Karpas-422 (cell line): ENCODE measurements at regions not wholly inside any gene's neighbourhood (a gene's known extent, or its start where the extent isn't known, plus 50 kb on each side); places are given as distances from the start of the nearest gene placed in this dataset.

Experiments used
- DNase-seq: peaks from one replicate; pipeline ENCODE4 v3.0.0-alpha.2; 2015
- H2AFZ ChIP-seq: fragments of 200-600 bp; sonication (generic); 2 replicates; pipeline ENCODE4 v1.6.1; 2014; ENCODE audit warnings: antibody characterized with exemption, low read length, mixed read lengths
- H3K27ac ChIP-seq: fragments of 200-600 bp; sonication (generic); 2 replicates; pipeline ENCODE4 v1.5.1; 2014; ENCODE audit warnings: mild to moderate bottlenecking, low read length, moderate library complexity
- H3K27me3 ChIP-seq: fragments of 200-600 bp; sonication (generic); 2 replicates; pipeline ENCODE4 v1.6.1; 2014; ENCODE audit warnings: low read length, mixed read lengths
- H3K36me3 ChIP-seq: fragments of 200-600 bp; sonication (generic); 2 replicates; pipeline ENCODE4 v1.6.1; 2014; ENCODE audit warnings: low read length, mixed read lengths; ENCODE audit not compliant: insufficient read depth
- H3K4me1 ChIP-seq: fragments of 200-600 bp; sonication (generic); 2 replicates; pipeline ENCODE4 v1.6.1; 2014; ENCODE audit warnings: mild to moderate bottlenecking, low read length, mixed read lengths
- H3K4me2 ChIP-seq: fragments of 200-600 bp; sonication (generic); 2 replicates; pipeline ENCODE4 v1.6.1; 2014; ENCODE audit warnings: low read length, low read depth, mild to moderate bottlenecking; ENCODE audit not compliant: poor library complexity, severe bottlenecking
- H3K4me3 ChIP-seq: fragments of 200-600 bp; sonication (generic); 2 replicates; pipeline ENCODE4 v1.5.1; 2014; ENCODE audit warnings: mild to moderate bottlenecking, antibody characterized with exemption, low read length, mixed read lengths
- H3K79me2 ChIP-seq: fragments of 200-600 bp; sonication (generic); 2 replicates; pipeline ENCODE4 v1.6.1; 2014; ENCODE audit warnings: mild to moderate bottlenecking, low read length, mixed read lengths
- H3K9ac ChIP-seq: fragments of 200-600 bp; sonication (generic); 2 replicates; pipeline ENCODE4 v1.6.0; 2014; ENCODE audit warnings: low read length
- H3K9me2 ChIP-seq: fragments of 200-600 bp; sonication (generic), shearing (Covaris generic); replicated peaks from 2 replicates; pipeline ENCODE4 v1.6.0; 2014; ENCODE audit warnings: mild to moderate bottlenecking, low read length, moderate library complexity; ENCODE audit not compliant: insufficient read depth
- H3K9me3 ChIP-seq: fragments of 300-700, 200-600 bp; sonication (generic); 2 replicates; pipeline ENCODE4 v1.6.1; 2014; ENCODE audit warnings: low read length, mixed read lengths
- H4K20me1 ChIP-seq: fragments of 200-600 bp; sonication (generic); 2 replicates; pipeline ENCODE4 v1.6.1; 2014; ENCODE audit warnings: mild to moderate bottlenecking, antibody characterized with exemption, low read length, low read depth; ENCODE audit not compliant: insufficient read depth

DNA sequence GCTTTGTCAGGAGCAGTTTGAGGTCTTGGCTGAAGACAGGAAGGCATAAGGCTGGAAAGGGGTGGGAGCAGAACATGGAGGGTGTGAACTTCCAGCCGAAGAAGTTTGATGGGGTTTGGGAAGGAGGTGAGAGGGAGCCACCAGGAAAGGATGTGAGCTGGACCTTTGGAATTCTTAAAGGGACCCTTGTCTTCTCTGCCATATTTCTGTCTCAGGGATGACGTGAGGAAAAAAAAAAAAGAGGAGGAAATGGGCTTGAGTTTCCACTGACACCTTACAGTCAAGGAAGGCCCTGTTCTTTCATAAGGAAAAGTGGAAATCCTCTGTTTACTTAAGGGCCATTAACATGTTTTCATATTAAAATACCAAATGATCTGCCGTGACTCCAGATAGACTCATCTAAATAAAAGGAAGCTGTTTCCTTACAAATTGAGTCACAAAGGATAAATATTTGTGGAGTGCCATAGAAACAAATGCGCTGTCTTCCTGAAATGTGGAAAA, 132.1 kb downstream of the PALM2AKAP2 start:
- H3K4me2 ChIP-seq = no peak overlapping the region
- H3K36me3 ChIP-seq = no peaks in the 10 kb centered on the region
- H2AFZ ChIP-seq = no peak overlapping the region

DNA sequence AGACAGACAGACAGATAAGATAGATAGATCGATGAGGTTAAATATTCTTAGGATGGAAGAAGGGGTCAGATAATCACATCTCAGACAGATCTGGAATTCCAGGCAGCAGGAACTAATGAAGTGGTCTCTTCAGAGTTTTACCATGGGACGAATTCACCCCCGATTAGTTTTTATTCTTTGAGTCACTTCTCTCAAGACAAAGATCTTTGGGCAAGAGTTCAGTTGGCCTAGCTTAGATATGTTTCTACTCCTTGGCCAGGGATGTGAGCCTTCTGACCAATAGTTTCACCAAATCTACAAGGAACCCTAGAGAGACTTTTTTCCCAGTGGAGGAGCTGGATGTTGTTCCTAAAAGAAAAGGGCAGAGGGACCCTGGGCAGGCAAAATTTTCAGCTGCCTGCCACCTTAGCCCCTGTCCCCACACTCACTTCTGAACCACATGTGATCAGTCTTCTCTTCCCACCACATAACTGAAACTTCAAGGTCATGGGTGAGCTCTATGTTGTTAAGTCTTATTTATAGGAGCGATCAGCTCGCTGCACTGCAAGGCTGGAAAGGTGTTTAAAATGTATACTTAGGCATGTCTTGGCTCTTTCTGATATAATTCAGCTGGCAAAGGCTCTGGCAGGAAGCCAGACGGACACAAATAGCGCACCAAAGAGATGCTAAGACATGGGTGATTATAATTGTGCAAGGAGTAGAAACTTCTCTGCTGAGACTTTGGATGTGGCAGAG, 132.9 kb downstream of the PALM2AKAP2 start:
- Histone ChIP-seq H4K20me1 (no peaks in the 10 kb centered on the region), H3K27ac (no peak overlapping the region), H3K36me3 (no peaks in the 10 kb centered on the region), H3K4me1 (peaks cover 17% of the 10 kb centered on the region), H3K4me2 (no peak overlapping the region), H3K9ac (no peak overlapping the region), H3K79me2 (no peaks in the 10 kb centered on the region), H2AFZ (no peak overlapping the region), H3K27me3 (no peaks in the 10 kb centered on the region), H3K9me2 (no peaks in the 10 kb centered on the region), H3K9me3 (no peaks in the 10 kb centered on the region), H3K4me3 (no peak overlapping the region)
- no peak for DNase-seq

More for the DNA sequence above, 132.1 kb downstream of the PALM2AKAP2 start:
- H3K27ac ChIP-seq = no peak overlapping the region
- H3K9ac ChIP-seq = no peak overlapping the region
- no peaks in the 10 kb centered on the region for H3K9me3 ChIP-seq
- H3K27me3 ChIP-seq = no peaks in the 10 kb centered on the region
- no peak for DNase-seq
- no peaks in the 10 kb centered on the region for H3K79me2 ChIP-seq
- no peaks in the 10 kb centered on the region for H3K9me2 ChIP-seq
- peaks cover 23% of the 10 kb centered on the region for H3K4me1 ChIP-seq
- no peak overlapping the region for H3K4me3 ChIP-seq
- H4K20me1 ChIP-seq = no peaks in the 10 kb centered on the region

GRCh38 chr9:109913461-109913810, 133.4 kb downstream of the PALM2AKAP2 start:
- Histone ChIP-seq H3K9me3 (no peaks in the 10 kb centered on the region), H2AFZ (no peak overlapping the region), H3K9ac (no peak overlapping the region), H3K36me3 (no peaks in the 10 kb centered on the region), H3K4me2 (no peak overlapping the region), H4K20me1 (no peaks in the 10 kb centered on the region), H3K4me3 (no peak overlapping the region), H3K27ac (no peak overlapping the region), H3K9me2 (no peaks in the 10 kb centered on the region), H3K4me1 (peaks cover 21% of the 10 kb centered on the region), H3K27me3 (no peaks in the 10 kb centered on the region), H3K79me2 (no peaks in the 10 kb centered on the region)
- no peak for DNase-seq

GRCh38 chr9:109914280-109915027, 134.5 kb downstream of the PALM2AKAP2 start:
- H3K9me3 ChIP-seq = no peaks in the 10 kb centered on the region
- no peaks in the 10 kb centered on the region for H3K36me3 ChIP-seq
- no peaks in the 10 kb centered on the region for H3K9me2 ChIP-seq
- H3K27ac ChIP-seq = no peak overlapping the region
- no peaks in the 10 kb centered on the region for H4K20me1 ChIP-seq
- no peaks in the 10 kb centered on the region for H3K27me3 ChIP-seq
- no peaks in the 10 kb centered on the region for H3K79me2 ChIP-seq
- no peak overlapping the region for H3K9ac ChIP-seq
- peaks cover 28% of the 10 kb centered on the region for H3K4me1 ChIP-seq
- DNase-seq = peak; percentile 46
- no peak overlapping the region; the same call in 1 of the 2 replicates for H2AFZ ChIP-seq
- peak overlapping the region; percentile 20 for H3K4me2 ChIP-seq
- no peak overlapping the region for H3K4me3 ChIP-seq

GRCh38 chr9:109916316-109916715, 136.3 kb downstream of the PALM2AKAP2 start:
- Histone ChIP-seq H2AFZ (no peak overlapping the region), H3K36me3 (no peaks in the 10 kb centered on the region), H3K9me2 (no peaks in the 10 kb centered on the region), H4K20me1 (no peaks in the 10 kb centered on the region), H3K27me3 (no peaks in the 10 kb centered on the region), H3K79me2 (no peaks in the 10 kb centered on the region), H3K9me3 (no peaks in the 10 kb centered on the region), H3K27ac (no peak overlapping the region), H3K4me3 (no peak overlapping the region), H3K4me2 (no peak overlapping the region), H3K4me1 (peaks cover 28% of the 10 kb centered on the region), H3K9ac (no peak overlapping the region)
- no peak for DNase-seq

DNA sequence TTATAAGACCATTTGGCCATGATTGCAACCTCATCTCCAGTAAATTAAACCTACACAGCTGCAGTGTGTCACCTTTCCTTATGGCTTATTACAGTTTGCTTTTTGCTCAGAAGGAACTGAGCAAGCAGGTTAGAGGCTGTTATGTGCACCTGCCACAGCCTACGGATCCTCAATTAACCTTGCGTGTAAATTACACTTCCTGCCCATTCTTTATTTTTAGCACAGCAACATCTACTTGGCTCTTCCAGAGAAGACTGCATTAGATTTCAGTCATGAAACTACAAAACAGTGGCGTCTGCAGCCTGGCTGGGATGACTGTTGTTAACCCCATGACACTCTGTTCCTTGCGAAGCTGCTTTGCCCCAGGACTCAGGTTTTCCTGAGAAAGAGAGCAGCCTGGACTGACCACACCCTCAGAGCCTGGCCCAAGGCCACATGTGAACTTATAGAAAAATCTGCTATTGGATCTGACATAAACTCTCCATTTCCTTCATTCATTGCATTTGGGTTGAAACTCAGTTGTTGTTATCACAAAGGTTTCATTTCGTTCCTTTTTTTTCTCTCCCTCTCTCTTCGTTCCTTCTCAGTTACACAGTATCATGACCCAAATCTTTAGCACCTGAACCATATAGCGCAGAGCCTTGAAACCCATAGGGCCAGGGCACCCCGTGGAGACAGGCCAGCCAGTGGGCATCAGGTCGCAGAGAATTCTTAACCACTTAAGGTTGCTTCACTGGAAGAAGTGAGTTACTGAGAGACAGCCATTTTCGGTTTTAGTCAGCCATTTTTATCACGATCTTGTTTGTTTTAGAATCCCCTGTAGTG, 138.6 kb downstream of the PALM2AKAP2 start:
- Histone ChIP-seq H3K9ac (no peak overlapping the region), H3K27ac (no peak overlapping the region), H3K4me2 (peak overlapping the region; percentile 35), H2AFZ (peak overlapping the region; percentile 59; the same call in 1 of the 2 replicates), H3K27me3 (no peaks in the 10 kb centered on the region), H4K20me1 (no peaks in the 10 kb centered on the region), H3K9me3 (no peaks in the 10 kb centered on the region), H3K4me1 (peaks cover 28% of the 10 kb centered on the region), H3K79me2 (no peaks in the 10 kb centered on the region), H3K4me3 (peak overlapping the region; percentile 9; the same call in 1 of the 2 replicates), H3K9me2 (no peaks in the 10 kb centered on the region), H3K36me3 (no peaks in the 10 kb centered on the region)
- DNase-seq = no peak

- no peaks in the 10 kb centered on the region for H3K9me3 ChIP-seq
- no peaks in the 10 kb centered on the region for H3K79me2 ChIP-seq
- no peak overlapping the region for H3K9ac ChIP-seq
- no peaks in the 10 kb centered on the region for H4K20me1 ChIP-seq
- no peak for DNase-seq
- no peaks in the 10 kb centered on the region for H3K9me2 ChIP-seq
- H3K4me2 ChIP-seq = no peak overlapping the region
- no peaks in the 10 kb centered on the region for H3K27me3 ChIP-seq
- no peaks in the 10 kb centered on the region for H3K36me3 ChIP-seq
- peaks cover 18% of the 10 kb centered on the region for H3K4me1 ChIP-seq
- H2AFZ ChIP-seq = no peak overlapping the region
- H3K4me3 ChIP-seq = no peak overlapping the region
- no peak overlapping the region for H3K27ac ChIP-seq
These were observed 139.9 kb downstream of the PALM2AKAP2 start for GRCh38 chr9:109919736-109920408.
